ENCODE measurements at regions not wholly inside any gene's neighbourhood (a gene's known extent, or its start where the extent isn't known, plus 50 kb on each side); places are given as distances from the start of the nearest gene placed in this dataset.

DNA sequence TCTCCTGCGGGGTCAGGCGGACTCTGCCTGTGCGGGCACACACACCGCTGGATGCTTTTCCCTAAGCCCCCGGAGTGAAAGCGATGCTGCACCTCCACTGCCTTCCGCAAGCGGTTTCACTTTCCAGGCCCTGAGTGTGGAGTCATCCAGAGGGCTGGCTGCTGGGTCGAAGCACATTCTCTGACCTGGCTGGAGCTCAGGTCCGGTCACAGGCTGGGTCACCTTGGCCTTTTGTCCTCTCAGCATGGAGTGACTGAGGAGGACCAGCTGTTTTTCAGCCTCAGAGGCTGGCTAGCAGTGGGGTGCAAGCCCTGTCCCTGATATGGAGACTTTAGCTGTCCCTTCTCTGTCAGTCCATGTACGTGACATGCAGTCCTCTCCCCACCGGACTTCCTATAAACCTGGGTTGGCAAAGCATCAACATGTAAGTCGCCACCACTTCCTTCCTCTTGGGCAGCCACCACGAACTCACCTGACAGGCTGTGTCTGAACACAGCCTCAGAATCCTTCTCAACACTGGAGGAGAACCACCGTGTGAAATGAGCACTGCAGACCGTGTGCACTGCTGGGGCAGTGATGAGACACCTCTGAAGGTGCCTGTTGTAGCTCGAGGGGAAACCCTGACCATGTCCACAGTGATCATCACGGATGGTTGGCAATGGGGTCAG lies 51.3 kb downstream of the GADD45G start:
- no peak for DNase-seq (ENCODE audit: low read depth)

DNA sequence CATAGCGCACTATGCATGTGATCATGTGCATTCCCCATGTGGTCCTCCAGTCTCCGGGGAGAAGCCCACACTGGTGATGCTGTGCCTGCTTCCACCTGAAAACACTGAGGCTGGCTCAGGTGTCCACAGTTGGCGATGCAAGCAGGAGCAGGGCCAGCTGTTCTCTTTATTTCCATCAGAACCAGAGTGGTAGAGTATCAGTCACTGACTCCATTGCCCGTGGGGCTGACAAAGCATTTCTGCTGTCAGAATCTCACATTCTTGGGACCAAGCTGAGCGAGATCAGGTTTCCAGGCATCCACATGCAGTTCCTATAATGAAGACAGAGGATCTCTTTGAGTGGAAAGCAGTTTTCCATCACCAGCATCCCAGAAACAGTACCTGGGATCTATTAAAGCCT lies 52.5 kb downstream of the GADD45G start:
- DNase-seq (ENCODE audit: low read depth): no peak

- no peak for DNase-seq (ENCODE audit: low read depth)
Observed at GRCh38 chr9:89657765-89658164, 53.0 kb downstream of the GADD45G start.

- DNase-seq (ENCODE audit: low read depth): no peak
Observed at GRCh38 chr9:89658401-89658800, 53.6 kb downstream of the GADD45G start.

GRCh38 chr9:89658931-89659330 lies 54.1 kb downstream of the GADD45G start:
- DNase-seq (ENCODE audit: low read depth): no peak

- no peak for DNase-seq (ENCODE audit: low read depth)
Observed at GRCh38 chr9:89659473-89659872, 54.7 kb downstream of the GADD45G start.

GRCh38 chr9:89659891-89660685 lies 55.3 kb downstream of the GADD45G start:
- DNase-seq (ENCODE audit: low read depth): no peak

DNA sequence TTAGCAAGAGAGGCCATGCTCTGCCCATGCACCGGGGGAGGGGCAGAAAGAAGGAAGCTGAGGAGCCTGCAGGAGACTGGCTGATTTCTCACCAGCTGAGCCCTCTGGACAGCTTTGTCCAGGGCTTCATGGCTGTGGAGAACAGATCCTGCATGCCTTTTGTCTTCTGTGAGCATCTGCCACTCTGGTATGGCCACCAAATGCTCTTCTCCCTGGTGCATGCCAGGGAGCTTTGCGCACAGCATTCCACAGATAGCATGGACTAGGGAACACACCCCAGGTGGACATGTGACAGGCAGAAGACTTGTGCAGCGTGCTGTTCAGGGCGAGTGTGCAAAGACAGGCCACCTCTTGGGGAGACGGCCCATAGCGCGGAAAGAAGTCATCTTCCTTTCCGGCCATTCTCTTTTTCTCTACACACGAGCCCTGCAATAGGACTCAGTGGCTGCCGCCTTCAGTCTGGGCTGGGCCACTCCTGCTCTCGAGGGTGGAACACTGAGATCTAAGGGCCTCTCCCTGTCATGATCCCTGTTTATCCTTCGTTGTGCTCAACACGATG lies 56.7 kb downstream of the GADD45G start:
- DNase-seq (ENCODE audit: low read depth): no peak

DNA sequence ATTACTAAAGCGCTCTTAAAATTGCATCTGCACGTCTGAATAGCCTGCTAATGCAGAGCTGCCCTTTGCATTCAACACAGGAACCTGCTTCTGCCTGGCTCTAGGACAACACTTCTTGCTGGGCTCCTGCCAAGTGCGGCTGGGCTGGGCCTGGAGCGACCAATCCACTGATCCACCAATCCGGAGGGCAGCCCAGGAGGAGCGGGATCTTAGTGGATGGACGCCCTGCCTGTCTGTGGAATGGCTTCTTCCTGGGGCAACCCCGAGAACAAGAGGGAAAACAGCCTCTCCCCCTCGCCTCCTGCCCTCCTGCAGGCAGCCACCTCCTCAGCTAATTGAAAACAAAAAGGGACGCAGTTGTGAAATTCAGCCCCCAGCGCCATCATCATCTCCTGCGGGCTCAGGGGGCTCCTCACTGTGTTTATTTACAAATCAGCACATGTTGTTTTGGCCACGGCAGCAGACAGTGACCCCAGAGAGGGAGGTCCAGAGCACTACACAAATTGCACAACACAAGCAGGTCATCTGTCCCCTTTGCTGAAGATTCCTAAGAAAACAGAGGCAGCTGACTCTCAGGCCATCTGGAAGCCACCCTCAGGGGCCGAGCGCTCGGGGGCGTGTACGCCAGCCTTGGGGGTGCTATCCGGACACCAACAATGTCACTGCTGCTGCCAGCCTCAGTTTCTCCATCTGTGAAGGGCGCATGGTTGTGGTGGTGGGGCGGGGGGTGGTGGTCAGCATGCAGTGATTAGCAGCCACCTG lies 57.3 kb downstream of the GADD45G start:
- no peak for DNase-seq (ENCODE audit: low read depth)

DNA sequence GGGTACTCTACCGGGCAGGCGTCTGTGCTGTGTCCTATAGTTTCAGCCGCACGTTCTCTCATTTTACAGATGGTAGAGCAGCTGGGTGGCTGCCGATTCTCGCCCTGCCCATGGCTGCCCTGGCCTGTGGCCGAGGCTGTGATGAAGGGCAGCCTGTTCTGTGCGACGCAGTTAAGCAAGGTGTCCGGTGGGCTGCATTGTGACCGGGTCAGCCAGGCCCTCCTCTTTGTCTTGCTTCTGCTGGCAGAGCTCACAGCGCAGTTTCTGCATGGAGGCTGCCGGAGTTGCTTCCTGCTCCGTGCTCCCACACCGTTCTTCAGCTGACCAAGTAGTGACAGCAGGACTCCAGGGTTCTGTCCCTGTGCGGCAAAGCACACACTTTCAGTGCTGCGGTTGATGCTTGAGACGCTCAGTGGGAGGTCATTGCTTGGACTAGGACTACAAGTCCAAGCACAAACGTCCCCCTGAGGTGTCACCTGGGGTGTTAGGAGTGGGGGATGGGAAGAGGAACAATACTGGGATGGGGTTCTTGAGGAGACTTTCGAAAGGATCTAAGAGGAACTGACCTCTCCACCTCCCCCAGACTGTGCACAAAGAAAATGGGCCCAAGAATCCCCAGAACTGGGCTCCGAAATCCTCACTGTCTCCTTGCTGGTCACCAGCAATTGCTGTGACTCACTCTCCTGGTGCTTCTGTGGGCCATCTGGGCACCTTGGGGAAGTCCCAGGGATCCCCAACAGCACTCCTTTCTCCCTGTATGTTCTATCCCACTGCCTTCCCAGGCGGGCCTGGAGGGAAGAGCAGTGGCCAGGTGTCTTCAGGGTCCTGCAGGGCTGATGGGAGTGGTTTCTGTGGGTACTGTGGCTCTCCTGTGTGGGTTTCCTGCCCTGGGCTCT lies 58.2 kb downstream of the GADD45G start:
- DNase-seq (ENCODE audit: low read depth): no peak

DNA sequence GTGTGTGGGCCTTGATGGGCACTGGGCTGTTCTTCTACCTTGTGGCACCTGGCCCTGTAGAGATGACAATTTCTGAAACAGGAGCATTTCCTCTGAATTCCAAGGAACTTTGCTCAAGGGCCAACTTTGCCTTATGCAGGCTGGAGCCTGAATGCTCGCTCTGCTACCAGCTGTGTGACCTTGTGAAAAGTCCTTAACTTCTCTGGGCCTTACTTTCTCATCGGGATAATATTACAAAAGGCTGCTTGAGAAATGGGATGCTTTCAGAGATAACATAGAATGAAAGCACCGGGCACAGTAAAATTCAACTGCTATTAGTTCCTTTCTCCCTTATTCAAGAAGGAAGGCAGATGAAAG lies 58.8 kb downstream of the GADD45G start:
- DNase-seq (ENCODE audit: low read depth): no peak

GRCh38 chr9:89664010-89664409 lies 59.2 kb downstream of the GADD45G start:
- DNase-seq (ENCODE audit: low read depth): no peak

GRCh38 chr9:89664896-89665329 lies 60.1 kb downstream of the GADD45G start:
- no peak for DNase-seq (ENCODE audit: low read depth)

- DNase-seq (ENCODE audit: low read depth): no peak
Observed at GRCh38 chr9:89666364-89666763, 61.6 kb downstream of the GADD45G start.

- DNase-seq (ENCODE audit: low read depth): no peak
Observed at GRCh38 chr9:89666950-89667349, 62.1 kb downstream of the GADD45G start.

- no peak for DNase-seq (ENCODE audit: low read depth)
Observed at GRCh38 chr9:89667726-89668125, 62.9 kb downstream of the GADD45G start.

DNA sequence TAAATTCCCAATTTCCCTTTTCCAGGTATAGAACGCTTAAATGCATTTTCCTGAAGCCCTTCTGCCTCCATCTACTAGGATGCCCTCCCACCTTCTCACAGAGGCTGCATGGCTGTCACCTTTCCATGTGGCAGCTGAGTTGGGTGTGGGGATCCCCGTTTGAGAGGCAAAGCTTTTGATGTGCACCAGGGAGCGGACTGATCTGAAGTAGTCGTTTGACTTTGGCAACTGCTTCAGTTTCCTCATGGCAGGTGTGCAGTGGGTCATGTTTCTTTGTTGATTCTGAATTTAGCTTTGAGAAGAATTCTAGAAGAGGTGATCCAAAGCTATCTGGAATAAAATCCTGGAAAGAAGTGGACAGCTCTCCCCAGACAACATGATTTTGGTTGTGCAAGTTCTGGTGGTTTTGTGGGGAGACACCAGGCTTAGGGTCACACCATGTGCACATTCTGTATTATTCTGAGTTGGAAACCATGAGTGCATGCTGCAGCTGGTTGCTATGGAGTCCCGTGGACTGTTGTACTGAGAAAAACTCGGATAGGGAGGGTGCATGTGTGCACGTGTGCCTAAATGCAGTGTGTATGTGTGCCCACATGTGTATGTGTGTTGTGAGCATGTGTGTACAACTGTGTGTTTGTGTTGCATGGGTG lies 63.5 kb downstream of the GADD45G start:
- DNase-seq (ENCODE audit: low read depth): no peak

- no peak for DNase-seq (ENCODE audit: low read depth)
Observed at GRCh38 chr9:89668866-89669246, 64.0 kb downstream of the GADD45G start.

- no peak for DNase-seq (ENCODE audit: low read depth)
Observed at GRCh38 chr9:89669361-89669842, 64.6 kb downstream of the GADD45G start.

- DNase-seq (ENCODE audit: low read depth): no peak
Observed at GRCh38 chr9:89670114-89670513, 65.3 kb downstream of the GADD45G start.

Measured in T-helper 22 cell (primary cell).